PC-3 (cell line): ENCODE measurements at regions not wholly inside any gene's neighbourhood (a gene's known extent, or its start where the extent isn't known, plus 50 kb on each side); places are given as distances from the start of the nearest gene placed in this dataset.

ENCODE experiments used
- ATAC-seq: fragments of 200-7000 bp; cut with Tn5 transposase; 2 replicates; pipeline ENCODE4 v1.9.1; 2020; ENCODE audit warnings: mild to moderate bottlenecking, moderate library complexity
- BruUV-seq: library from RNA; stranded (reverse); fragments of 400-500 nt; replicated peaks from 2 replicates; lab custom pipeline; 2021; lab: Mats Ljungman, UMichigan
- CTCF ChIA-PET: fragments of 300-600 bp; sonication (Branson Sonifier 250); formaldehyde crosslinking; loops from one replicate; lab custom pipeline; 2022; ENCODE audit warnings: antibody characterized with exemption; lab: Charles Lee
- POLR2A ChIA-PET: fragments of 300-600 bp; sonication (Branson Sonifier 250); formaldehyde crosslinking; loops from one replicate; lab custom pipeline; 2022; ENCODE audit warnings: antibody characterized with exemption; ENCODE audit not compliant: unreplicated experiment; lab: Charles Lee
- DNase-seq: peaks from one replicate; pipeline ENCODE4 v3.0.0-alpha.2; 2015
- H2AFZ ChIP-seq: fragments of 300-600 bp; sonication (generic); 2 replicates; pipeline ENCODE4 v1.6.0; 2016; ENCODE audit warnings: antibody characterized with exemption, low read length
- H3F3A ChIP-seq: fragments of 300-600 bp; sonication (generic); one replicate; pipeline ENCODE4 v1.6.0; 2017; ENCODE audit warnings: antibody characterized with exemption, low read length, control low read depth, mild to moderate bottlenecking; ENCODE audit not compliant: unreplicated experiment
- H3K27ac ChIP-seq: fragments of 300-600 bp; sonication (generic); 2 replicates; pipeline ENCODE4 v1.5.1; 2016; ENCODE audit warnings: mild to moderate bottlenecking, low read length
- H3K27me3 ChIP-seq: fragments of 300-600 bp; sonication (generic); 2 replicates; pipeline ENCODE4 v1.6.1; 2016; ENCODE audit warnings: low read length, mixed read lengths
- H3K36me3 ChIP-seq: fragments of 300-600 bp; sonication (generic); 2 replicates; pipeline ENCODE4 v1.6.1; 2016; ENCODE audit warnings: low read depth, mixed run types, low read length, mixed read lengths
- H3K4me1 ChIP-seq: fragments of 300-600 bp; sonication (generic); 2 replicates; pipeline ENCODE4 v1.5.1; 2016; ENCODE audit warnings: low read length; ENCODE audit not compliant: insufficient read depth
- H3K4me2 ChIP-seq: fragments of 300-600 bp; sonication (generic); 2 replicates; pipeline ENCODE4 v1.6.0; 2016; ENCODE audit warnings: low read length
- H3K4me3 ChIP-seq: fragments of 300-600 bp; sonication (generic); 2 replicates; pipeline ENCODE4 v1.5.1; 2016; ENCODE audit warnings: mild to moderate bottlenecking, low read length, mixed read lengths
- H3K79me2 ChIP-seq: fragments of 300-600 bp; sonication (generic); 2 replicates; pipeline ENCODE4 v1.6.1; 2017; ENCODE audit warnings: low read length, mixed read lengths
- H3K9ac ChIP-seq: fragments of 300-600 bp; sonication (generic); 2 replicates; pipeline ENCODE4 v1.6.0; 2016; ENCODE audit warnings: mild to moderate bottlenecking, low read length
- H3K9me2 ChIP-seq: fragments of 300-600 bp; sonication (generic); replicated peaks from 2 replicates; pipeline ENCODE4 v1.6.1; 2016; ENCODE audit warnings: mixed run types, low read length, mixed read lengths
- H3K9me3 ChIP-seq: fragments of 300-600 bp; sonication (generic); 2 replicates; pipeline ENCODE4 v1.6.1; 2016; ENCODE audit warnings: low read length, mixed read lengths
- H4K20me1 ChIP-seq: fragments of 300-600 bp; sonication (generic); 2 replicates; pipeline ENCODE4 v1.6.1; 2016; ENCODE audit warnings: low read length, mixed read lengths
- EZH2 ChIP-seq: fragments of 300-600 bp; sonication (generic); IDR thresholded peaks from one replicate; pipeline ENCODE4 v1.6.1; 2017; ENCODE audit warnings: antibody characterized with exemption, mild to moderate bottlenecking, low read length; ENCODE audit not compliant: unreplicated experiment
- EZH2phosphoT487 ChIP-seq: fragments of 300-600 bp; sonication (generic); IDR thresholded peaks from 2 replicates; pipeline ENCODE4 v1.6.1; 2018; ENCODE audit warnings: mild to moderate bottlenecking, antibody characterized with exemption, low read length, borderline replicate concordance
- intact Hi-C: fragments of 100-400 bp; cut with micrococcal nuclease; formaldehyde crosslinking; loops from 2 replicates; pipeline ENCODE4 v1.9.0; 2023
- TF ChIP-seq, protein P1 (sequence below): fragments of 300-600 bp; sonication (generic); conservative IDR thresholded peaks from 2 replicates; pipeline ENCODE4 v1.5.1; 2017; ENCODE audit warnings: antibody characterized with exemption, low read depth, mild to moderate bottlenecking, low read length

DNA sequence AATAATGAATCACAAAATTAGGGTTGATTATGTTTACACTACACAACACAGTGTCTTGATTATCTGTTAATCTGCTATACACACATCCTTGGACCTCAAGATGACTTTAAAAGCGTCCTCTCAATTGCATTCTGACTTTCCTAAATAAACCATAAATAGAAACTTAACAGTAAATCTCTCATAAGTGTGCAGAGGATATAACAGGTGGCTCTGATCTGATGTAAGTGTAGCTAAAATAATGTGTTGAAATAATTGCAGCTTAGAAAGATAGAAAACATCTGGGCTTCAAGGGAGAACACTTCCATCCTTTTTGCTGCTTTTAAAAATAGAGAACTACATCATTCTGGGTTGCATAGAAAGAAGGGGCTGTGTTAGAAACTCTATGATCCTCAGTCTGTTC is 78.4 kb upstream of the EFEMP1 start:
- Histone ChIP-seq H3K4me3 (no peak overlapping the region), H3K9me2 (no peaks in the 10 kb centered on the region), H3K9ac (no peak overlapping the region), H3K79me2 (no peaks in the 10 kb centered on the region), H3K27ac (no peak overlapping the region), H3K27me3 (no peaks in the 10 kb centered on the region), H3K4me2 (no peak overlapping the region), H3K36me3 (no peaks in the 10 kb centered on the region), H2AFZ (no peak overlapping the region), H3K9me3 (no peaks in the 10 kb centered on the region), H3K4me1 (peaks cover 10% of the 10 kb centered on the region), H4K20me1 (no peaks in the 10 kb centered on the region), H3F3A (no peaks in the 10 kb centered on the region)
- no peak for ATAC-seq
- no peak for DNase-seq
- intact Hi-C loops: no loop called here
- CTCF ChIA-PET: no interaction called here
- BruUV-seq: no TSS peak
- TF ChIP-seq EZH2phosphoT487 (no peak), EZH2 (no peak)
- TF ChIP-seq, protein P1, sequence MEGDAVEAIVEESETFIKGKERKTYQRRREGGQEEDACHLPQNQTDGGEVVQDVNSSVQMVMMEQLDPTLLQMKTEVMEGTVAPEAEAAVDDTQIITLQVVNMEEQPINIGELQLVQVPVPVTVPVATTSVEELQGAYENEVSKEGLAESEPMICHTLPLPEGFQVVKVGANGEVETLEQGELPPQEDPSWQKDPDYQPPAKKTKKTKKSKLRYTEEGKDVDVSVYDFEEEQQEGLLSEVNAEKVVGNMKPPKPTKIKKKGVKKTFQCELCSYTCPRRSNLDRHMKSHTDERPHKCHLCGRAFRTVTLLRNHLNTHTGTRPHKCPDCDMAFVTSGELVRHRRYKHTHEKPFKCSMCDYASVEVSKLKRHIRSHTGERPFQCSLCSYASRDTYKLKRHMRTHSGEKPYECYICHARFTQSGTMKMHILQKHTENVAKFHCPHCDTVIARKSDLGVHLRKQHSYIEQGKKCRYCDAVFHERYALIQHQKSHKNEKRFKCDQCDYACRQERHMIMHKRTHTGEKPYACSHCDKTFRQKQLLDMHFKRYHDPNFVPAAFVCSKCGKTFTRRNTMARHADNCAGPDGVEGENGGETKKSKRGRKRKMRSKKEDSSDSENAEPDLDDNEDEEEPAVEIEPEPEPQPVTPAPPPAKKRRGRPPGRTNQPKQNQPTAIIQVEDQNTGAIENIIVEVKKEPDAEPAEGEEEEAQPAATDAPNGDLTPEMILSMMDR: no peak
- POLR2A ChIA-PET: no interaction called here

DNA sequence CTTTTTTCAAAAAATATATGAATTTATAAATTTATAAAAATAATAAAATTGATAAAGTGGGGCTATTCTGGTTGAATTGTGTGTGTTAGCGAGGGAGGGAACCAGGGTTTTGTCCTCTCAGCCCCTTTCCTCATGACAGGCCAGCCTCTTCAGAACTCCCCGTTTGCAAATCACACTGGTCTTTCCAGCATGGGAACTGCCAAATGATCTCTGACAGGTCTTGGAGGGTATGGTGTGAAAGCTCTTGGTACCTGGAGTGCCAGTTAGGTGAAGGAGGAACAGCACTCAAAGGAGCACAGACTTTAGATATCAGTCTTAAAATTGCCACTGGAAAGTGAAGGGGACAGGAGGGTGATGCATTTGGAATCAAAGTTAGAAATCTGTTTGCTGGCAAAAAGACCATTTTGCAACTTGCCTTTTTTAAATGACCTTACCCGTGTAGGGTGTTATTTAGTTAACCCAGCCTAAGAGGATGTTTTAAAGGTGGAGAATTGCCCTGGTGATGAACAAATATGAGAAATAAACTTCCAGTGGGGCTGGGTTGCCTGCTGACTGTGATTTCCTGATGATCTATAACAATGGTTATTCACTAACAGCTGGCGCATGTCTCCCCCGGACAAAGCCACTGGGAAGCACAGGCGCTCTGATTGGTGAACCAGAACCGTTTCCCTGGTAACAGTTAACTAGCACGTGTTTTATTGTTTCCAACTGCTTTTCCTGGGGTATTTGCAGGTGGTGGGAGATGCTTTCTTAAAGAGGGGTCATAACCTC is 85.3 kb upstream of the EFEMP1 start:
- no peaks in the 10 kb centered on the region for H3K9me3 ChIP-seq
- TF ChIP-seq EZH2phosphoT487 (no peak), EZH2 (no peak)
- TF ChIP-seq, protein P1: no peak
- H3K9ac ChIP-seq: no peak overlapping the region
- H3K27ac ChIP-seq: no peak overlapping the region
- H3K36me3 ChIP-seq: no peaks in the 10 kb centered on the region
- H3K4me2 ChIP-seq: peak overlapping the region; percentile 20
- ChIA-PET POLR2A (no interaction called here), CTCF (interaction anchor here (0.6 kb wide), 1 partner anchor 306 kb away, joined by 3 read pairs; no protein-coding TSS in a partner anchor)
- H3K9me2 ChIP-seq: no peaks in the 10 kb centered on the region
- H2AFZ ChIP-seq: peak overlapping the region; percentile 43
- no peaks in the 10 kb centered on the region for H3K79me2 ChIP-seq
- DNase-seq (peak; percentile 45), ATAC-seq (peak; percentile 51)
- no peaks in the 10 kb centered on the region for H3K27me3 ChIP-seq
- no peak overlapping the region for H3K4me3 ChIP-seq
- peaks cover 10% of the 10 kb centered on the region; the same call in 1 of the 2 replicates for H3K4me1 ChIP-seq
- BruUV-seq: no TSS peak
- no peaks in the 10 kb centered on the region for H3F3A ChIP-seq
- intact Hi-C loops: loop anchor here (1.0 kb wide), 3 partner anchors 48 to 291 kb away; no protein-coding TSS in a partner anchor
- H4K20me1 ChIP-seq: no peaks in the 10 kb centered on the region
